ENCODE measurements at regions not wholly inside any gene's neighbourhood (a gene's known extent, or its start where the extent isn't known, plus 50 kb on each side); places are given as distances from the start of the nearest gene placed in this dataset.

- Histone ChIP-seq H3K56ac (ENCODE audit: insufficient read length, low read depth, low read length) (no peak overlapping the region), H2AK5ac (ENCODE audit: insufficient read length, low read length) (no peak overlapping the region), H3K4me1 (ENCODE audit: insufficient read depth, low read length) (no peaks in the 10 kb centered on the region), H3K14ac (ENCODE audit: insufficient read depth, low read length) (no peak overlapping the region), H3K27me3 (ENCODE audit: insufficient read depth, low read length) (no peaks in the 10 kb centered on the region), H2BK5ac (ENCODE audit: insufficient read length, low read length) (no peak overlapping the region), H3K27ac (ENCODE audit: insufficient read length, low read depth, low read length) (no peak overlapping the region), H4K91ac (ENCODE audit: insufficient read length, low read depth, low read length) (no peak overlapping the region), H3K23me2 (ENCODE audit: insufficient read length, low read depth, low read length, poor library complexity, severe bottlenecking) (no peaks in the 10 kb centered on the region), H3K79me1 (ENCODE audit: insufficient read depth, low read depth, low read length, poor library complexity, severe bottlenecking) (no peaks in the 10 kb centered on the region), H2BK120ac (ENCODE audit: low read depth, low read length, poor library complexity, severe bottlenecking) (no peak overlapping the region), H3K4ac (ENCODE audit: low read depth, low read length) (no peak overlapping the region), H2BK20ac (ENCODE audit: low read depth, low read length, poor library complexity, severe bottlenecking) (no peak overlapping the region), H3K79me2 (ENCODE audit: insufficient read depth, low read length) (no peaks in the 10 kb centered on the region), H4K8ac (replicated peaks; ENCODE audit: insufficient read length, low read depth, low read length) (no peak overlapping the region), H2AFZ (ENCODE audit: low read length) (no peak overlapping the region), H3T11ph (ENCODE audit: low read length) (no peak overlapping the region), H3K9me3 (ENCODE audit: control insufficient read depth, low read depth, low read length) (no peaks in the 10 kb centered on the region), H2BK12ac (ENCODE audit: insufficient read length, low read depth, low read length) (no peak overlapping the region), H4K5ac (ENCODE audit: insufficient read length, low read depth, low read length) (no peak overlapping the region), H3K23ac (ENCODE audit: insufficient read length, low read depth, low read length) (no peak overlapping the region), H4K20me1 (ENCODE audit: control insufficient read depth, insufficient read depth, insufficient read length) (no peaks in the 10 kb centered on the region), H2BK15ac (ENCODE audit: low read depth, low read length) (no peak overlapping the region), H3K9ac (ENCODE audit: extremely low read depth, insufficient read length, low read length) (no peak overlapping the region), H3K4me2 (ENCODE audit: insufficient read depth, insufficient read length, low read length) (no peak overlapping the region), H3K18ac (ENCODE audit: insufficient read length, low read depth, low read length) (no peak overlapping the region)
- DNase-seq = no peak
- WGBS (ENCODE audit: extremely low coverage, insufficient read length, low lambda C conversion rate) = no CpG with 5 or more reads among the region's 4 CpGs
- Mint-ChIP-seq H3K9me3 (peaks cover 42 to 45% of the 10 kb centered on the region in 2 experiments), H3K4me3 (no peak overlapping the region), H3K4me1 (no peaks in the 10 kb centered on the region), H3K27ac (no peak overlapping the region), H3K36me3 (ENCODE audit: insufficient read depth in 1 of 3, low read depth in 3 of 3) (peaks cover 4 to 50% (median 33%) of the 10 kb centered on the region in 3 experiments), H3K27me3 (ENCODE audit: low read depth) (no peaks in the 10 kb centered on the region; the same call in 1 of the 2 replicates)
- TF ChIP-seq CTCF (conservative IDR thresholded peaks at IDR 0.05) = no peak
Measured at GRCh38 chr12:23464241-23464812, 485.1 kb downstream of the SOX5 start.
